Cardiac muscle cell (in vitro differentiated cells and primary cell): ENCODE measurements at regions not wholly inside any gene's neighbourhood (a gene's known extent, or its start where the extent isn't known, plus 50 kb on each side); places are given as distances from the start of the nearest gene placed in this dataset.

Experiments
- DNase-seq, 2 donors: peaks; one replicate each; pipeline versions ENCODE4 v3.0.0 to v3.0.0-alpha.2; 2010 to 2017; ENCODE audit warnings: low read depth in 1 of 2, low spot score in 1 of 2
- H3K27ac ChIP-seq: fragments of 200-600 bp; sonication (generic); 2 replicates; pipeline ENCODE4 v1.5.1; 2016
- H3K27me3 ChIP-seq: fragments of 200-600 bp; sonication (generic); 2 replicates; pipeline ENCODE4 v1.6.0; 2016; ENCODE audit warnings: control low read depth
- H3K36me3 ChIP-seq: fragments of 200-600 bp; sonication (generic); 2 replicates; pipeline ENCODE4 v1.5.1; 2016; ENCODE audit warnings: control low read depth
- H3K4me1 ChIP-seq: fragments of 200-600 bp; sonication (generic); 2 replicates; pipeline ENCODE4 v1.8.1; 2017; ENCODE audit warnings: low read depth, mild to moderate bottlenecking, mixed run types
- H3K4me3 ChIP-seq: fragments of 200-600 bp; sonication (generic); 2 replicates; pipeline ENCODE4 v1.5.1; 2016; ENCODE audit warnings: mild to moderate bottlenecking
- H3K9me3 ChIP-seq: fragments of 200-600 bp; sonication (generic); 2 replicates; pipeline ENCODE4 v1.5.1; 2017; ENCODE audit warnings: low read depth, mild to moderate bottlenecking, control low read depth
- TF ChIP-seq, protein P1 (sequence below): IDR thresholded peaks from 2 replicates; pipeline ENCODE4 v1.5.1; 2012; ENCODE audit warnings: low read depth, mild to moderate bottlenecking, low read length

- Histone ChIP-seq H3K4me3 (no peak overlapping the region), H3K9me3 (no peaks in the 10 kb centered on the region), H3K27me3 (no peaks in the 10 kb centered on the region), H3K27ac (no peak overlapping the region), H3K4me1 (no peaks in the 10 kb centered on the region), H3K36me3 (no peaks in the 10 kb centered on the region)
- TF ChIP-seq, protein P1, sequence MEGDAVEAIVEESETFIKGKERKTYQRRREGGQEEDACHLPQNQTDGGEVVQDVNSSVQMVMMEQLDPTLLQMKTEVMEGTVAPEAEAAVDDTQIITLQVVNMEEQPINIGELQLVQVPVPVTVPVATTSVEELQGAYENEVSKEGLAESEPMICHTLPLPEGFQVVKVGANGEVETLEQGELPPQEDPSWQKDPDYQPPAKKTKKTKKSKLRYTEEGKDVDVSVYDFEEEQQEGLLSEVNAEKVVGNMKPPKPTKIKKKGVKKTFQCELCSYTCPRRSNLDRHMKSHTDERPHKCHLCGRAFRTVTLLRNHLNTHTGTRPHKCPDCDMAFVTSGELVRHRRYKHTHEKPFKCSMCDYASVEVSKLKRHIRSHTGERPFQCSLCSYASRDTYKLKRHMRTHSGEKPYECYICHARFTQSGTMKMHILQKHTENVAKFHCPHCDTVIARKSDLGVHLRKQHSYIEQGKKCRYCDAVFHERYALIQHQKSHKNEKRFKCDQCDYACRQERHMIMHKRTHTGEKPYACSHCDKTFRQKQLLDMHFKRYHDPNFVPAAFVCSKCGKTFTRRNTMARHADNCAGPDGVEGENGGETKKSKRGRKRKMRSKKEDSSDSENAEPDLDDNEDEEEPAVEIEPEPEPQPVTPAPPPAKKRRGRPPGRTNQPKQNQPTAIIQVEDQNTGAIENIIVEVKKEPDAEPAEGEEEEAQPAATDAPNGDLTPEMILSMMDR, result no peak
- DNase-seq, result no peak
Measured at GRCh38 chr2:2639251-2640139, 308.4 kb upstream of the MYT1L start.

DNA sequence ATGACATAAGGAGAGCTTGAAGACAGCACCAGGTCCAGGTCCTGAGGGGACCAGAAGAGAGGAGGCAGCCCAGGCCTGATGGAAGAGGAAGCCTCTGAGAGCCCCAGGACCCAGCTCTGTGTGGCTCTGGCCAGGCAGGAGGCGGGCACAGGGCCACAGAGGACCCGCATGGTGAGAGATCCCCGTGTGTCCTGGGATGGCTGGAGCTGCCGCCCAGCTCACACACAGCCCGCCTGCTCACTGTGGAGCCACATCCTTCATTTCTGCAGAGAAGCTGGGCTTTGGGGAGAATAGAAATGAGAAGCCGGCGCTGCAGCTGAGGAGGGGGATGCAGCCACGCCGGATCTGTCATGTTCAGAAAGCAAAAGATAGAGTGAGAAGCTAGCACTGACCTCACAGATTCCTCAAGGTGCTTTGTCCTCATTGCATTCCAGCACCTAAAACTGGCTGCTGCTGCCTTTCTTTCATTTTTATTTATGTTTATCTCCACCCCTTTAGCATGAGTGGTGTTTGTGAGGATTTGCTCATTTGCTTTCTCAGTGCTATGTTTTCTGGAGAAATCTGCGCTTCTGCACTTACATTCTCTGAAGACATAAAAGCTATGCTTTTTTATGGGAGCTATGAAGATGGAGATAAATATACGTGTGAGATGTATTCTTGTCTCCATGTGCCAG lies 307.6 kb upstream of the MYT1L start:
- H3K27ac ChIP-seq, result no peak overlapping the region
- no peaks in the 10 kb centered on the region for H3K9me3 ChIP-seq
- H3K4me3 ChIP-seq, result no peak overlapping the region
- no peaks in the 10 kb centered on the region for H3K27me3 ChIP-seq
- no peak for DNase-seq
- H3K4me1 ChIP-seq, result no peaks in the 10 kb centered on the region
- TF ChIP-seq, protein P1, result no peak
- H3K36me3 ChIP-seq, result no peaks in the 10 kb centered on the region

- Histone ChIP-seq H3K27me3 (no peaks in the 10 kb centered on the region), H3K27ac (no peak overlapping the region), H3K9me3 (no peaks in the 10 kb centered on the region)
Measured at GRCh38 chr2:2636813-2637212, 305.7 kb upstream of the MYT1L start.

DNA sequence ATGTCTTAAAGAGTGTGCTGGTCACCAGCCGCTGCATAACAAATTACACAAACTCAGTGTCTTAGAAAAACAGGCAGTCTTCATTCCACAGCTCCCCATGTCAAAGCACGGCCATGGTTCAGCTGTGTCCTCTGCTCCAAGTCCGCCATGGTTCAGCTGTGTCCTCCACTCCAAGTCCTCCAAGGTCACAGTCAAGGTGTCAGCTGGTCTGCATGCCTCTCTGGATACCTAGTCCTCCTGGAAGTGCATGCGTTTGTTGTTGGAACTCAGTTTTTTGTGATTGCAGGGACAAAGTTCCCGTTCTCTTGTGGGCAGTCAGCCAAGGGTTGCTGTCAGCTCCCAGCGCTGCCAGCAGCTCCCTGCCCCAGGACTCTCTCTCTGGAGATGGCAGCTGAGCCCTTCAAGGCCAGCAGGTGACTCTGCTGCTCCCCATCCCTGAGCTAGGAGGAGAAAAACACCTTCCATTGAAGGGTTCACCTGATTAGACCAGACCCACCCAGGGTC lies 304.0 kb upstream of the MYT1L start:
- no peak overlapping the region for H3K4me3 ChIP-seq
- no peak for DNase-seq
- no peaks in the 10 kb centered on the region for H3K36me3 ChIP-seq
- TF ChIP-seq, protein P1, result no peak
- no peaks in the 10 kb centered on the region for H3K9me3 ChIP-seq
- H3K27me3 ChIP-seq, result no peaks in the 10 kb centered on the region
- no peak overlapping the region for H3K27ac ChIP-seq
- H3K4me1 ChIP-seq, result no peaks in the 10 kb centered on the region

More at GRCh38 chr2:2636813-2637212, 305.7 kb upstream of the MYT1L start:
- TF ChIP-seq, protein P1, result no peak
- no peaks in the 10 kb centered on the region for H3K36me3 ChIP-seq
- H3K4me1 ChIP-seq, result no peaks in the 10 kb centered on the region
- DNase-seq, result no peak
- H3K4me3 ChIP-seq, result no peak overlapping the region

DNA sequence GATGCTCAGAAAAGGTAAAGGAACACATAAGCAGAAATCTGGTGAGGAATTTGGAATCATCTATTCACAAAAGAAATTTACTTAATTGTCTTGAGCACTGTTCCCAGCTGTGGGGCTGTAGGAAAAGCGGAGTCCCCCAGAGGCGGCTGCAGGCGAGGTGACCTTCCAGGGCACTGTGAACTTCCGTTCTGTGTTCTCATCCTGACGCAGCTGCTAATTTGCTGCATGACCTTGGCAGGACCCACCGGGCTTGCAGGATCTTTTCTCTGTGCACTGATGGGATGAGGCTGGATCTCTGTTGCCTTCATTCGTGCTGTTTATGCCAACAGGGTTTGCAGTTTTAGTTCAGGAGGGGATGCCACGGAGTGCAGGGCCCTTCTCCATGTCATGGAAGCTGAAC lies 301.9 kb upstream of the MYT1L start:
- H3K4me1 ChIP-seq, result no peaks in the 10 kb centered on the region

More for the DNA sequence above, 301.9 kb upstream of the MYT1L start:
- Histone ChIP-seq H3K4me3 (no peak overlapping the region), H3K27me3 (no peaks in the 10 kb centered on the region), H3K9me3 (no peaks in the 10 kb centered on the region), H3K36me3 (no peaks in the 10 kb centered on the region), H3K27ac (no peak overlapping the region)
- DNase-seq, result no peak
- TF ChIP-seq, protein P1, result no peak
